HG02759 (cell line): ENCODE measurements at regions not wholly inside any gene's neighbourhood (a gene's known extent, or its start where the extent isn't known, plus 50 kb on each side); places are given as distances from the start of the nearest gene placed in this dataset.
A peak's percentile ranks its signal among the peaks of the same experiment; 100 is the strongest.
"Not testable (repeated sequence)": the region's sequence is repeated elsewhere in the genome, so short reads cannot be mapped to it uniquely, and the experiment has no call there.

ENCODE experiments used
- ATAC-seq: cut with Tn5 transposase; IDR thresholded peaks from one replicate; pipeline ENCODE4 v1.9.1; 2021; ENCODE audit warnings: mild to moderate bottlenecking, moderate library complexity; ENCODE audit not compliant: unreplicated experiment

GRCh38 chr7:106563466-106564150 is 97.3 kb downstream of the CCDC71L start:
- ATAC-seq: no peak

GRCh38 chr7:106562711-106563366 is 98.1 kb downstream of the CCDC71L start:
- no peak for ATAC-seq

GRCh38 chr7:106561666-106562411 is 99.1 kb downstream of the CCDC71L start:
- no peak for ATAC-seq

GRCh38 chr7:106561151-106561550 is 99.8 kb downstream of the CCDC71L start:
- no peak for ATAC-seq

GRCh38 chr7:106560482-106560881 is 100.5 kb downstream of the CCDC71L start:
- no peak for ATAC-seq

- not testable (repeated sequence) for ATAC-seq
These were observed 104.7 kb downstream of the CCDC71L start for GRCh38 chr7:106556244-106556643.

GRCh38 chr7:106554623-106555022 is 106.3 kb downstream of the CCDC71L start:
- not testable (repeated sequence) for ATAC-seq

GRCh38 chr7:106553446-106553836 is 107.5 kb downstream of the CCDC71L start:
- ATAC-seq: no peak

GRCh38 chr7:106552645-106553445 is 108.1 kb downstream of the CCDC71L start:
- ATAC-seq: peak; percentile 96

- no peak for ATAC-seq
These were observed 109.0 kb downstream of the CCDC71L start for GRCh38 chr7:106551936-106552335.

- no peak for ATAC-seq
These were observed 112.5 kb downstream of the CCDC71L start for GRCh38 chr7:106548491-106548890.

GRCh38 chr7:106545275-106545674 is 115.7 kb downstream of the CCDC71L start:
- no peak for ATAC-seq

GRCh38 chr7:106543221-106543757 is 117.7 kb downstream of the CCDC71L start:
- no peak for ATAC-seq

- ATAC-seq: peak; percentile 89
These were observed 118.3 kb downstream of the CCDC71L start for GRCh38 chr7:106542550-106543220.

GRCh38 chr7:106538638-106539037 is 122.3 kb downstream of the CCDC71L start:
- ATAC-seq: no peak

GRCh38 chr7:106537119-106537518 is 123.8 kb downstream of the CCDC71L start:
- ATAC-seq: no peak

GRCh38 chr7:106536079-106536478 is 124.9 kb downstream of the CCDC71L start:
- no peak for ATAC-seq

GRCh38 chr7:106535234-106535932 is 125.6 kb downstream of the CCDC71L start:
- ATAC-seq: no peak

GRCh38 chr7:106534271-106534846 is 126.6 kb downstream of the CCDC71L start:
- ATAC-seq: no peak
